GM18511 (cell line): ENCODE measurements at regions not wholly inside any gene's neighbourhood (a gene's known extent, or its start where the extent isn't known, plus 50 kb on each side); places are given as distances from the start of the nearest gene placed in this dataset.
A peak's percentile ranks its signal among the peaks of the same experiment; 100 is the strongest.
"Not testable (repeated sequence)": the region's sequence is repeated elsewhere in the genome, so short reads cannot be mapped to it uniquely, and the experiment has no call there.

Experiments
- ATAC-seq: cut with Tn5 transposase; IDR thresholded peaks from one replicate; pipeline ENCODE4 v1.9.1; 2021; ENCODE audit warnings: mild to moderate bottlenecking, moderate library complexity; ENCODE audit not compliant: unreplicated experiment

GRCh38 chr4:19266566-19266965, 985.1 kb upstream of the SLIT2 start:
- no peak for ATAC-seq

- ATAC-seq, result no peak
These were observed 989.2 kb upstream of the SLIT2 start for GRCh38 chr4:19262467-19262866.

GRCh38 chr4:19260346-19260745, 991.4 kb upstream of the SLIT2 start:
- no peak for ATAC-seq

GRCh38 chr4:19259920-19260319, 991.8 kb upstream of the SLIT2 start:
- no peak for ATAC-seq

- no peak for ATAC-seq
These were observed 994.9 kb upstream of the SLIT2 start for GRCh38 chr4:19256823-19257222.

- no peak for ATAC-seq
These were observed 997.2 kb upstream of the SLIT2 start for GRCh38 chr4:19254486-19254885.

- ATAC-seq, result no peak
These were observed 1003.7 kb upstream of the SLIT2 start for GRCh38 chr4:19248023-19248422.

- ATAC-seq, result no peak
These were observed 1009.8 kb upstream of the SLIT2 start for GRCh38 chr4:19241895-19242294.

GRCh38 chr4:19239565-19239964, 1012.1 kb upstream of the SLIT2 start:
- ATAC-seq, result no peak

- ATAC-seq, result no peak
These were observed 1015.2 kb upstream of the SLIT2 start for GRCh38 chr4:19236473-19236872.

- ATAC-seq, result no peak
These were observed 1020.7 kb upstream of the SLIT2 start for GRCh38 chr4:19230906-19231545.

- ATAC-seq, result no peak
These were observed 1024.0 kb upstream of the SLIT2 start for GRCh38 chr4:19227701-19228100.

GRCh38 chr4:19224820-19225219, 1026.9 kb upstream of the SLIT2 start:
- ATAC-seq, result peak; percentile 50

GRCh38 chr4:19216476-19216875, 1035.2 kb upstream of the SLIT2 start:
- ATAC-seq, result no peak

- ATAC-seq, result no peak
These were observed 1037.0 kb upstream of the SLIT2 start for GRCh38 chr4:19214591-19215186.

GRCh38 chr4:19213388-19213787, 1038.3 kb upstream of the SLIT2 start:
- ATAC-seq, result no peak

- ATAC-seq, result no peak
These were observed 1045.9 kb upstream of the SLIT2 start for GRCh38 chr4:19205853-19206252.

GRCh38 chr4:19197838-19198237, 1053.9 kb upstream of the SLIT2 start:
- ATAC-seq, result not testable (repeated sequence)

GRCh38 chr4:19195696-19196095, 1056.0 kb upstream of the SLIT2 start:
- ATAC-seq, result no peak

- no peak for ATAC-seq
These were observed 1057.0 kb upstream of the SLIT2 start for GRCh38 chr4:19194672-19195071.

- ATAC-seq, result no peak
These were observed 1058.3 kb upstream of the SLIT2 start for GRCh38 chr4:19193274-19193981.

GRCh38 chr4:19191979-19192650, 1059.6 kb upstream of the SLIT2 start:
- no peak for ATAC-seq
